Liver (tissue), 8 donors: ENCODE measurements at regions not wholly inside any gene's neighbourhood (a gene's known extent, or its start where the extent isn't known, plus 50 kb on each side); places are given as distances from the start of the nearest gene placed in this dataset.

Experiments
- DNase-seq: peaks from one replicate; pipeline ENCODE4 v3.0.0-alpha.2; 2017; ENCODE audit warnings: low spot score
- H3K27ac ChIP-seq, 2 donors: one replicate each; pipeline ENCODE4 v1.7.0; 2013; ENCODE audit warnings: inconsistent platforms in 2 of 2, low read length in 2 of 2, control low read depth in 1 of 2, low read depth in 1 of 2, mild to moderate bottlenecking in 1 of 2
- H3K27me3 ChIP-seq, 4 donors: one replicate each; pipeline versions ENCODE4 v1.6.1 to v1.7.0; 2013; ENCODE audit warnings: low read length in 3 of 4, inconsistent platforms in 1 of 4, mild to moderate bottlenecking in 1 of 4, moderate library complexity in 1 of 4; ENCODE audit not compliant: control insufficient read depth in 4 of 4, insufficient read depth in 4 of 4
- H3K36me3 ChIP-seq, 4 donors: one replicate each; pipeline versions ENCODE4 v1.6.1 to v1.7.0; 2013; ENCODE audit warnings: low read length in 3 of 4, mild to moderate bottlenecking in 3 of 4, low read depth in 1 of 4, moderate library complexity in 1 of 4; ENCODE audit not compliant: control insufficient read depth in 4 of 4, insufficient read depth in 3 of 4
- H3K4me1 ChIP-seq, 4 donors: one replicate each; pipeline versions ENCODE4 v1.6.1 to v1.7.0; 2013; ENCODE audit warnings: low read length in 3 of 4, mild to moderate bottlenecking in 3 of 4, moderate library complexity in 1 of 4; ENCODE audit not compliant: control insufficient read depth in 4 of 4, insufficient read depth in 4 of 4
- H3K4me3 ChIP-seq, 3 donors: one replicate each; pipeline versions ENCODE4 v1.6.1 to v1.7.0; 2013; ENCODE audit warnings: low read length in 3 of 3, control low read depth in 1 of 3, low read depth in 1 of 3, mild to moderate bottlenecking in 1 of 3
- H3K9ac ChIP-seq, 2 donors: one replicate each; pipeline ENCODE4 v1.7.0; 2013; ENCODE audit warnings: low read length in 2 of 2, mild to moderate bottlenecking in 2 of 2, moderate library complexity in 2 of 2, control low read depth in 1 of 2, low read depth in 1 of 2
- H3K9me3 ChIP-seq, 4 donors: one replicate each; pipeline versions ENCODE4 v1.6.1 to v1.7.0; 2013; ENCODE audit warnings: low read length in 3 of 4; ENCODE audit not compliant: control insufficient read depth in 4 of 4
- ATF3 ChIP-seq: IDR thresholded peaks from 2 replicates; pipeline ENCODE4 v1.6.1; 2016; ENCODE audit warnings: antibody characterized with exemption
- CTCF ChIP-seq: fragments of 150-350 bp; IDR thresholded peaks from 2 replicates; pipeline ENCODE4 v1.5.1; 2017; ENCODE audit warnings: improper control_type of control experiment, low read depth, low read length; ENCODE audit not compliant: missing input control
- EGR1 ChIP-seq, 2 donors: IDR thresholded peaks; 2 replicates each; pipeline ENCODE4 v1.6.1; 2016 to 2018; ENCODE audit warnings: antibody characterized with exemption in 2 of 2, low read depth in 2 of 2
- FOXA1 ChIP-seq: IDR thresholded peaks from 2 replicates; pipeline ENCODE4 v1.6.1; 2016; ENCODE audit warnings: antibody characterized with exemption
- FOXA2 ChIP-seq: IDR thresholded peaks from 2 replicates; pipeline ENCODE4 v1.6.1; 2016; ENCODE audit warnings: antibody characterized with exemption
- GABPA ChIP-seq, 2 donors: IDR thresholded peaks in 1 of 2; conservative IDR thresholded peaks in 1 of 2; 2 replicates each; pipeline ENCODE4 v1.6.1; 2016; ENCODE audit warnings: antibody characterized with exemption in 2 of 2, mild to moderate bottlenecking in 1 of 2, moderate library complexity in 1 of 2
- HNF4A ChIP-seq, 2 donors: conservative IDR thresholded peaks; 2 replicates each; pipeline ENCODE4 v1.6.1; 2016; ENCODE audit warnings: antibody characterized with exemption in 2 of 2, mild to moderate bottlenecking in 2 of 2
- HNF4G ChIP-seq: IDR thresholded peaks from 2 replicates; pipeline ENCODE4 v1.6.1; 2016; ENCODE audit warnings: antibody characterized with exemption
- JUND ChIP-seq, 2 donors: IDR thresholded peaks; 2 replicates each; pipeline ENCODE4 v1.6.1; 2016; ENCODE audit warnings: antibody characterized with exemption in 2 of 2
- MAX ChIP-seq: IDR thresholded peaks from 2 replicates; pipeline ENCODE4 v1.6.1; 2016; ENCODE audit warnings: antibody characterized with exemption
- NR2F2 ChIP-seq: IDR thresholded peaks from 2 replicates; pipeline ENCODE4 v1.6.1; 2016; ENCODE audit warnings: antibody characterized with exemption
- RAD21 ChIP-seq, 2 donors: IDR thresholded peaks; 2 replicates each; pipeline ENCODE4 v1.6.1; 2016; ENCODE audit warnings: antibody characterized with exemption in 2 of 2, mild to moderate bottlenecking in 2 of 2
- REST ChIP-seq: IDR thresholded peaks from 2 replicates; pipeline ENCODE4 v1.6.1; 2016; ENCODE audit warnings: antibody characterized with exemption, mild to moderate bottlenecking
- RXRA ChIP-seq, 2 donors: IDR thresholded peaks; 2 replicates each; pipeline ENCODE4 v1.6.1; 2017 to 2018; ENCODE audit warnings: antibody characterized with exemption in 2 of 2, mild to moderate bottlenecking in 1 of 2
- SP1 ChIP-seq: IDR thresholded peaks from 2 replicates; pipeline ENCODE4 v1.6.1; 2018; ENCODE audit warnings: antibody characterized with exemption, mild to moderate bottlenecking
- TAF1 ChIP-seq: conservative IDR thresholded peaks from 2 replicates; pipeline ENCODE4 v1.6.1; 2016; ENCODE audit warnings: antibody characterized with exemption, mild to moderate bottlenecking
- YY1 ChIP-seq: IDR thresholded peaks from 2 replicates; pipeline ENCODE4 v1.6.1; 2016; ENCODE audit warnings: antibody characterized with exemption, mild to moderate bottlenecking
- WGBS: extraction: QIAGEN DNeasy Blood & Tissue Kit; methylation state at CpG from one replicate; pipeline ENCODE4 v1.1.7; 2013; 5-methylcytosine and 5-hydroxymethylcytosine counted together
- donor health status: healthy.
- donor health status: healthy.
- donor health status: healthy.
- donor health status: healthy.
- donor health status: healthy.

GRCh38 chr13:72390909-72391308 is 336.5 kb downstream of the MZT1 start (continued):
- TF ChIP-seq REST (no peak), NR2F2 (no peak), HNF4A (conservative IDR thresholded peaks at IDR 0.05) (peak in 1 of 2 donors; percentile 36), FOXA1 (no peak), SP1 (no peak), ATF3 (no peak), HNF4G (no peak), EGR1 (IDR thresholded peaks at IDR 0.05; ENCODE audit: low read depth in 2 of 2) (no peak), GABPA (IDR thresholded peaks at IDR 0.05 in 1 of 2, conservative IDR thresholded peaks at IDR 0.05 in 1 of 2) (no peak), JUND (IDR thresholded peaks at IDR 0.05) (peak in 1 of 2 donors; percentile 21), FOXA2 (no peak), MAX (no peak)

GRCh38 chr13:72386138-72386684 is 341.2 kb downstream of the MZT1 start:
- DNase-seq = no peak
- no peaks in the 10 kb centered on the region for H3K9me3 ChIP-seq
- TF ChIP-seq JUND (IDR thresholded peaks at IDR 0.05) (no peak), RXRA (IDR thresholded peaks at IDR 0.05) (peak; percentile 45 to 56), YY1 (peak; percentile 79), SP1 (peak; percentile 73), RAD21 (IDR thresholded peaks at IDR 0.05) (peak in 1 of 2 donors; percentile 12), HNF4A (conservative IDR thresholded peaks at IDR 0.05) (peak in 1 of 2 donors; percentile 18)
- peaks cover 3 to 12% (median 6%) of the 10 kb centered on the region in 4 donors for H3K4me1 ChIP-seq
- peak overlapping the region in 1 of 2 donors; percentile 15 for H3K9ac ChIP-seq
- H3K36me3 ChIP-seq = no peaks in the 10 kb centered on the region
- 50% methylated on average over 5 of the region's 5 CpGs for WGBS
- no peak overlapping the region for H3K4me3 ChIP-seq
- peak overlapping the region in 1 of 2 donors; percentile 32 for H3K27ac ChIP-seq
- no peaks in the 10 kb centered on the region for H3K27me3 ChIP-seq

- H3K36me3 ChIP-seq = no peaks in the 10 kb centered on the region
- DNase-seq = no peak
- peaks cover 3 to 12% (median 6%) of the 10 kb centered on the region in 4 donors for H3K4me1 ChIP-seq
- 69% methylated on average over 5 of the region's 5 CpGs for WGBS
- H3K4me3 ChIP-seq = no peak overlapping the region
- no peaks in the 10 kb centered on the region for H3K27me3 ChIP-seq
- H3K27ac ChIP-seq = no peak overlapping the region
- H3K9me3 ChIP-seq = no peaks in the 10 kb centered on the region
- H3K9ac ChIP-seq = no peak overlapping the region
- TF ChIP-seq JUND (IDR thresholded peaks at IDR 0.05) (no peak), HNF4A (conservative IDR thresholded peaks at IDR 0.05) (no peak), FOXA1 (no peak), EGR1 (IDR thresholded peaks at IDR 0.05; ENCODE audit: low read depth in 2 of 2) (no peak), ATF3 (no peak), YY1 (no peak), SP1 (no peak), CTCF (no peak), RAD21 (IDR thresholded peaks at IDR 0.05) (no peak), FOXA2 (no peak), TAF1 (no peak), NR2F2 (no peak), REST (no peak)
Measured at GRCh38 chr13:72384879-72385278, 342.6 kb downstream of the MZT1 start.
